ENCODE measurements at regions not wholly inside any gene's neighbourhood (a gene's known extent, or its start where the extent isn't known, plus 50 kb on each side); places are given as distances from the start of the nearest gene placed in this dataset.

DNA sequence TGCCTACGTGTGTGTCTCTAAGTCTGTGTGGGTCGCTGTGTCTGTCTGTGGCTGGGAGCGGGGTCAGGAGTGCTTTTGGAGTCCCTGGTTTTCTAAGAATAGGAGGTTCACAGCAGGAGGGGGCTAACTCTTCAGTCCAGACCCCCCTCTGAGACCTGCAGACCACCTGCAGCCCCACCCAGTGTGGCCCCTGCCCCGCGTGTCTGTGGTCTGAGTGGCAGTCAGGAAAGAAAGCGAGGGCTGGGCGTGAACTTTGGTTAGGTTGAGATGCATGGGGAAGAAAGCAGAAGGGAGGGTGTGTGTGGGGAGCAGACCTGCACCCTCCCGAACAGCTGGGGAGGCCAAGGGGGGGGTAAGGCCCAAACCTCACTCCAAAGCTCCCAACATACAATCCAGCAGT lies 144.9 kb upstream of the TPM1 start:
- TF ChIP-seq, protein P1, sequence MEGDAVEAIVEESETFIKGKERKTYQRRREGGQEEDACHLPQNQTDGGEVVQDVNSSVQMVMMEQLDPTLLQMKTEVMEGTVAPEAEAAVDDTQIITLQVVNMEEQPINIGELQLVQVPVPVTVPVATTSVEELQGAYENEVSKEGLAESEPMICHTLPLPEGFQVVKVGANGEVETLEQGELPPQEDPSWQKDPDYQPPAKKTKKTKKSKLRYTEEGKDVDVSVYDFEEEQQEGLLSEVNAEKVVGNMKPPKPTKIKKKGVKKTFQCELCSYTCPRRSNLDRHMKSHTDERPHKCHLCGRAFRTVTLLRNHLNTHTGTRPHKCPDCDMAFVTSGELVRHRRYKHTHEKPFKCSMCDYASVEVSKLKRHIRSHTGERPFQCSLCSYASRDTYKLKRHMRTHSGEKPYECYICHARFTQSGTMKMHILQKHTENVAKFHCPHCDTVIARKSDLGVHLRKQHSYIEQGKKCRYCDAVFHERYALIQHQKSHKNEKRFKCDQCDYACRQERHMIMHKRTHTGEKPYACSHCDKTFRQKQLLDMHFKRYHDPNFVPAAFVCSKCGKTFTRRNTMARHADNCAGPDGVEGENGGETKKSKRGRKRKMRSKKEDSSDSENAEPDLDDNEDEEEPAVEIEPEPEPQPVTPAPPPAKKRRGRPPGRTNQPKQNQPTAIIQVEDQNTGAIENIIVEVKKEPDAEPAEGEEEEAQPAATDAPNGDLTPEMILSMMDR (IDR thresholded peaks at IDR 0.05) = no peak
- TF ChIP-seq POLR2A (IDR thresholded peaks at IDR 0.05) = no peak
